ENCODE measurements at regions not wholly inside any gene's neighbourhood (a gene's known extent, or its start where the extent isn't known, plus 50 kb on each side); places are given as distances from the start of the nearest gene placed in this dataset.

- CTCF ChIA-PET, result no interaction called here
- Mint-ChIP-seq H3K27me3 (no peaks in the 10 kb centered on the region), H3K27ac (no peak overlapping the region), H3K9me3 (peaks cover 11% of the 10 kb centered on the region), H3K4me1 (ENCODE audit: low read depth) (no peaks in the 10 kb centered on the region), H3K36me3 (no peaks in the 10 kb centered on the region), H3K4me3 (no peak overlapping the region)
- POLR2A ChIA-PET, result no interaction called here
- no peak for DNase-seq
- intact Hi-C loops (cut with micrococcal nuclease), result no loop called here
These were observed 417.2 kb downstream of the ELAVL2 start for GRCh38 chr9:23408874-23409273.

GRCh38 chr9:23412046-23412445 lies 414.0 kb downstream of the ELAVL2 start:
- no peak overlapping the region for H3K4me3 Mint-ChIP-seq

GRCh38 chr9:23412458-23412857 lies 413.6 kb downstream of the ELAVL2 start:
- Mint-ChIP-seq H3K4me1 (ENCODE audit: low read depth) (no peaks in the 10 kb centered on the region), H3K27ac (no peak overlapping the region), H3K36me3 (no peaks in the 10 kb centered on the region), H3K27me3 (no peaks in the 10 kb centered on the region), H3K4me3 (no peak overlapping the region), H3K9me3 (peaks cover 3% of the 10 kb centered on the region)
- POLR2A ChIA-PET, result no interaction called here
- CTCF ChIA-PET, result no interaction called here
- no peak for DNase-seq
- intact Hi-C loops (cut with micrococcal nuclease), result no loop called here

More at GRCh38 chr9:23412046-23412445, 414.0 kb downstream of the ELAVL2 start:
- H3K4me1 Mint-ChIP-seq (ENCODE audit: low read depth), result no peaks in the 10 kb centered on the region
- ChIA-PET POLR2A (no interaction called here), CTCF (no interaction called here)
- H3K27ac Mint-ChIP-seq, result no peak overlapping the region
- intact Hi-C loops (cut with micrococcal nuclease), result no loop called here
- peaks cover 3% of the 10 kb centered on the region for H3K9me3 Mint-ChIP-seq
- no peaks in the 10 kb centered on the region for H3K27me3 Mint-ChIP-seq
- H3K36me3 Mint-ChIP-seq, result no peaks in the 10 kb centered on the region
- no peak for DNase-seq

- ChIA-PET CTCF (no interaction called here), POLR2A (no interaction called here)
- Mint-ChIP-seq H3K9me3 (peaks cover 3% of the 10 kb centered on the region), H3K4me3 (no peak overlapping the region), H3K4me1 (ENCODE audit: low read depth) (no peaks in the 10 kb centered on the region), H3K36me3 (no peaks in the 10 kb centered on the region), H3K27ac (no peak overlapping the region), H3K27me3 (no peaks in the 10 kb centered on the region)
- no peak for DNase-seq
- intact Hi-C loops (cut with micrococcal nuclease), result no loop called here
These were observed 412.5 kb downstream of the ELAVL2 start for GRCh38 chr9:23413541-23413940.

- no peaks in the 10 kb centered on the region for H3K36me3 Mint-ChIP-seq
- H3K9me3 Mint-ChIP-seq, result peaks cover 5% of the 10 kb centered on the region
- DNase-seq, result no peak
- no peak overlapping the region for H3K4me3 Mint-ChIP-seq
- POLR2A ChIA-PET, result no interaction called here
- intact Hi-C loops (cut with micrococcal nuclease), result no loop called here
- H3K27me3 Mint-ChIP-seq, result no peaks in the 10 kb centered on the region
- H3K4me1 Mint-ChIP-seq (ENCODE audit: low read depth), result no peaks in the 10 kb centered on the region
- CTCF ChIA-PET, result no interaction called here
- H3K27ac Mint-ChIP-seq, result no peak overlapping the region
These were observed 402.0 kb downstream of the ELAVL2 start for GRCh38 chr9:23423999-23424398.

GRCh38 chr9:23426144-23426543 lies 399.9 kb downstream of the ELAVL2 start:
- Mint-ChIP-seq H3K36me3 (no peaks in the 10 kb centered on the region), H3K4me3 (no peak overlapping the region), H3K27me3 (no peaks in the 10 kb centered on the region), H3K9me3 (peaks cover 8% of the 10 kb centered on the region), H3K4me1 (ENCODE audit: low read depth) (no peaks in the 10 kb centered on the region), H3K27ac (no peak overlapping the region)
- intact Hi-C loops (cut with micrococcal nuclease), result no loop called here
- DNase-seq, result no peak
- ChIA-PET CTCF (no interaction called here), POLR2A (no interaction called here)

GRCh38 chr9:23431459-23431858 lies 394.6 kb downstream of the ELAVL2 start:
- H3K27me3 Mint-ChIP-seq, result no peaks in the 10 kb centered on the region
- no peaks in the 10 kb centered on the region for H3K4me1 Mint-ChIP-seq (ENCODE audit: low read depth)
- peaks cover 9% of the 10 kb centered on the region for H3K9me3 Mint-ChIP-seq
- no peak for DNase-seq
- intact Hi-C loops (cut with micrococcal nuclease), result no loop called here
- no peak overlapping the region for H3K4me3 Mint-ChIP-seq
- no peaks in the 10 kb centered on the region for H3K36me3 Mint-ChIP-seq
- ChIA-PET POLR2A (no interaction called here), CTCF (no interaction called here)
- no peak overlapping the region for H3K27ac Mint-ChIP-seq

- H3K4me3 Mint-ChIP-seq, result no peak overlapping the region
- H3K27ac Mint-ChIP-seq, result no peak overlapping the region
- intact Hi-C loops (cut with micrococcal nuclease), result no loop called here
- peaks cover 13% of the 10 kb centered on the region for H3K9me3 Mint-ChIP-seq
- H3K4me1 Mint-ChIP-seq (ENCODE audit: low read depth), result no peaks in the 10 kb centered on the region
- no peak for DNase-seq
- ChIA-PET CTCF (no interaction called here), POLR2A (no interaction called here)
- no peaks in the 10 kb centered on the region for H3K27me3 Mint-ChIP-seq
- H3K36me3 Mint-ChIP-seq, result no peaks in the 10 kb centered on the region
These were observed 391.4 kb downstream of the ELAVL2 start for GRCh38 chr9:23434654-23435053.

GRCh38 chr9:23438299-23438907 lies 387.6 kb downstream of the ELAVL2 start:
- intact Hi-C loops (cut with micrococcal nuclease), result no loop called here
- POLR2A ChIA-PET, result no interaction called here
- H3K9me3 Mint-ChIP-seq, result peaks cover 11% of the 10 kb centered on the region
- no peaks in the 10 kb centered on the region for H3K4me1 Mint-ChIP-seq (ENCODE audit: low read depth)
- no peak for DNase-seq
- no peaks in the 10 kb centered on the region for H3K36me3 Mint-ChIP-seq
- no peak overlapping the region for H3K27ac Mint-ChIP-seq
- CTCF ChIA-PET, result no interaction called here
- H3K27me3 Mint-ChIP-seq, result no peaks in the 10 kb centered on the region
- H3K4me3 Mint-ChIP-seq, result no peak overlapping the region

GRCh38 chr9:23441275-23441674 lies 384.8 kb downstream of the ELAVL2 start:
- POLR2A ChIA-PET, result no interaction called here
- Mint-ChIP-seq H3K27me3 (no peaks in the 10 kb centered on the region), H3K36me3 (no peaks in the 10 kb centered on the region), H3K4me1 (ENCODE audit: low read depth) (no peaks in the 10 kb centered on the region), H3K4me3 (no peak overlapping the region), H3K9me3 (peaks cover 11% of the 10 kb centered on the region), H3K27ac (no peak overlapping the region)
- CTCF ChIA-PET, result no interaction called here
- DNase-seq, result no peak
- intact Hi-C loops (cut with micrococcal nuclease), result no loop called here

- H3K4me3 Mint-ChIP-seq, result no peak overlapping the region
- POLR2A ChIA-PET, result no interaction called here
These were observed 381.4 kb downstream of the ELAVL2 start for GRCh38 chr9:23444658-23445057.

GRCh38 chr9:23447166-23447565 lies 378.9 kb downstream of the ELAVL2 start:
- Mint-ChIP-seq H3K4me3 (no peak overlapping the region), H3K27ac (no peak overlapping the region), H3K27me3 (no peaks in the 10 kb centered on the region), H3K36me3 (no peaks in the 10 kb centered on the region), H3K4me1 (ENCODE audit: low read depth) (no peaks in the 10 kb centered on the region), H3K9me3 (peaks cover 7% of the 10 kb centered on the region)
- DNase-seq, result no peak
- CTCF ChIA-PET, result no interaction called here
- POLR2A ChIA-PET, result no interaction called here
- intact Hi-C loops (cut with micrococcal nuclease), result no loop called here

More at GRCh38 chr9:23444658-23445057, 381.4 kb downstream of the ELAVL2 start:
- CTCF ChIA-PET, result no interaction called here
- H3K36me3 Mint-ChIP-seq, result no peaks in the 10 kb centered on the region
- H3K27me3 Mint-ChIP-seq, result no peaks in the 10 kb centered on the region
- intact Hi-C loops (cut with micrococcal nuclease), result no loop called here
- H3K9me3 Mint-ChIP-seq, result peaks cover 8% of the 10 kb centered on the region
- DNase-seq, result no peak
- H3K27ac Mint-ChIP-seq, result no peak overlapping the region
- no peaks in the 10 kb centered on the region for H3K4me1 Mint-ChIP-seq (ENCODE audit: low read depth)

GRCh38 chr9:23447944-23448343 lies 378.1 kb downstream of the ELAVL2 start:
- CTCF ChIA-PET, result no interaction called here
- H3K9me3 Mint-ChIP-seq, result peaks cover 11% of the 10 kb centered on the region
- H3K27me3 Mint-ChIP-seq, result no peaks in the 10 kb centered on the region
- POLR2A ChIA-PET, result no interaction called here
- no peak for DNase-seq
- no peak overlapping the region for H3K4me3 Mint-ChIP-seq
- no peaks in the 10 kb centered on the region for H3K36me3 Mint-ChIP-seq
- no peaks in the 10 kb centered on the region for H3K4me1 Mint-ChIP-seq (ENCODE audit: low read depth)
- intact Hi-C loops (cut with micrococcal nuclease), result no loop called here
- no peak overlapping the region for H3K27ac Mint-ChIP-seq

Data from activated CD4-positive, alpha-beta memory T cell treated with anti-CD3 and anti-CD28 coated beads for 36 hours (primary cell).